ENCODE measurements at regions not wholly inside any gene's neighbourhood (a gene's known extent, or its start where the extent isn't known, plus 50 kb on each side); places are given as distances from the start of the nearest gene placed in this dataset.

DNA sequence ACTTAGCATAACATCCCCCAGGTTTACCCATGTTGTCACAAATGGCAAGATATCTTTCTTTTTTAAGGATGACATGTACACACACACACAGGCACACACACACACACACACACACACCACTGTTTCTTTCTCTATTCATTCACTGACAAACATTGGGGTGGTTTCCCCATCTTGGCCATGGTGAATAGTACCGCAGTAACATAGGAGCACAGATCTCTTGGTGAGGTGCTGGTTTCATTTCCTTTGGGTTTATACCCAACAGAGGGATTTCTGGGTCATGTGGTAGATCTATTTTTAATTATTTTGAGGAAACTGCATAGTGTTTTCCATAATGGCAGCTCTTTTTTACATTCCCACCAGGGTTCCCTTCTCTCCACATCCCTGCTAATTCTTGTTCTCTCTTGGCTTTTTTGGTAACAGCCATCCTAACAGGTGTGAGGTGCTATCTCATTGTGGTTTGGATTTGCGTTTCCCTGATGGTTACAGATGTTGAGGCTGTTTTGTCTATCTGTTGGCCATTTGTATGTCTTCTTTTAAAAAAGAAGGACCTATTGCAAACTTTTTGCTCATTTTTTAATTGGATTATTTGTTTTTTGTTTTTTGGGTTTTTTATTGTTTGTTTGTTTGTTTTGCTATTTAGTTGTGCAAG is 251.7 kb upstream of the IRS2 start:
- 66 to 80% (median 76%) methylated on average over 2 of the region's 2 CpGs for WGBS, 3 donors
- H3K4me1 ChIP-seq (ENCODE audit: control insufficient read depth in 3 of 3, insufficient read depth in 2 of 3, low read depth in 1 of 3, low read length in 2 of 3): no peaks in the 10 kb centered on the region
- DNase-seq: no peak
- no peak for FAIRE-seq
- no peaks in the 10 kb centered on the region for H3K9me3 ChIP-seq (ENCODE audit: control insufficient read depth in 2 of 2, insufficient read depth in 1 of 2, low read depth in 1 of 2, low read length in 1 of 2)
- H3K4me3 ChIP-seq (ENCODE audit: low read depth in 1 of 3, low read length in 3 of 3): no peak overlapping the region
- H3K36me3 ChIP-seq (ENCODE audit: control insufficient read depth in 3 of 3, insufficient read depth in 2 of 3, low read depth in 1 of 3, low read length in 3 of 3): no peaks in the 10 kb centered on the region
- no peak overlapping the region for H3K27ac ChIP-seq (ENCODE audit: low read depth in 1 of 3, low read length in 2 of 3)
- H3K27me3 ChIP-seq (ENCODE audit: control insufficient read depth in 3 of 3, insufficient read depth in 3 of 3, low read length in 3 of 3): no peaks in the 10 kb centered on the region

DNA sequence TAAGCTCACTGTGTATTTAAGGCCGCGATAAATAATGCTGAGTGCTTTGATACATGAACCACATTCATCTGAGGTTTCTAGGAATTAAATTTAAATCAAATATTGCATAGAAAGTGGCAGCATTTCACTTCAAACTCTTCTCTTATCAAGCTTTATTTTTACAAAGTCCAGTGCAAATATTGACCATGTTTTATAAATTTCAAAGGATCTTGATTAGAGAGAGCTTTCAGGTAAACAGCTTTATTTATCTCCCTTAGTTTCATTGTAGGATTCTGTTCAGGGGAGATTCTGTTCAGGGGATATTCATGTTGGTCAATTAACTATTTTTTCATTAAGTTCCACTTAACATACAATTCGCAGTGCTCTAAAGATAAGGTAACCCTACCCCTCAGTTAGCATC is 249.7 kb upstream of the IRS2 start:
- Histone ChIP-seq H3K36me3 (ENCODE audit: control insufficient read depth in 3 of 3, insufficient read depth in 2 of 3, low read depth in 1 of 3, low read length in 3 of 3) (no peaks in the 10 kb centered on the region), H3K27ac (ENCODE audit: low read depth in 1 of 3, low read length in 2 of 3) (no peak overlapping the region), H3K4me1 (ENCODE audit: control insufficient read depth in 3 of 3, insufficient read depth in 2 of 3, low read depth in 1 of 3, low read length in 2 of 3) (no peaks in the 10 kb centered on the region), H3K27me3 (ENCODE audit: control insufficient read depth in 3 of 3, insufficient read depth in 3 of 3, low read length in 3 of 3) (no peaks in the 10 kb centered on the region), H3K9me3 (ENCODE audit: control insufficient read depth in 2 of 2, insufficient read depth in 1 of 2, low read depth in 1 of 2, low read length in 1 of 2) (no peaks in the 10 kb centered on the region), H3K4me3 (ENCODE audit: low read depth in 1 of 3, low read length in 3 of 3) (no peak overlapping the region)
- no peak for DNase-seq
- 79 to 84% (median 79%) methylated on average over 3 of the region's 3 CpGs for WGBS, 3 donors
- no peak for FAIRE-seq

DNA sequence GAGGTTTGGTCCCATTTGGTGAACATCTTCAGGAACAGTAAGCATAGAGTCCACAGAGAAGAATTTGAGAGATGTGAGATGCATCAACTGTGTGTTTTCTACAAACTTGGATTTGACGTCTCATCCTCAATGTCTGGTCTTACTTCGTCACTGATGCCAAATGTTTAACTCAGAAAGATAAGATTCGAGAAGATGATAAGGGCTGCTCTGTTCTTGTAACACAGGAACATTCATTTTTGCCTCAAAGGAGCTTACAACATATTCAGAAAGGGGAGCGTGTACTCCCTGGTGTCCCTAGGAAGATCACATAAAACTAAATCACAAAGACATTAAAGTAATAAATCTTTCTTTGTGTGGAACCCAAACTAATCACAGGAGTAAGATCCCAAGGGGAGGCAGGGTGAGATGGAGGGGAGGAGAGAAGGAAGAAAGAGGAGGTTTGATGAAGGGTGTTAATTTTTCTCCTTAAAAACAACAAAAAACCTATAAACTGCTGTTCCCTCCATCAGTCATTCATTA is 247.7 kb upstream of the IRS2 start:
- 50 to 67% (median 59%) methylated on average over 4 of the region's 4 CpGs for WGBS, 3 donors
- no peaks in the 10 kb centered on the region for H3K9me3 ChIP-seq (ENCODE audit: control insufficient read depth in 2 of 2, insufficient read depth in 1 of 2, low read depth in 1 of 2, low read length in 1 of 2)
- H3K4me3 ChIP-seq (ENCODE audit: low read depth in 1 of 3, low read length in 3 of 3): no peak overlapping the region
- H3K4me1 ChIP-seq (ENCODE audit: control insufficient read depth in 3 of 3, insufficient read depth in 2 of 3, low read depth in 1 of 3, low read length in 2 of 3): no peaks in the 10 kb centered on the region
- H3K36me3 ChIP-seq (ENCODE audit: control insufficient read depth in 3 of 3, insufficient read depth in 2 of 3, low read depth in 1 of 3, low read length in 3 of 3): no peaks in the 10 kb centered on the region
- H3K27me3 ChIP-seq (ENCODE audit: control insufficient read depth in 3 of 3, insufficient read depth in 3 of 3, low read length in 3 of 3): no peaks in the 10 kb centered on the region
- no peak for FAIRE-seq
- no peak overlapping the region for H3K27ac ChIP-seq (ENCODE audit: low read depth in 1 of 3, low read length in 2 of 3)
- DNase-seq: no peak

- Histone ChIP-seq H3K4me1 (ENCODE audit: control insufficient read depth in 3 of 3, insufficient read depth in 2 of 3, low read depth in 1 of 3, low read length in 2 of 3) (no peaks in the 10 kb centered on the region), H3K9me3 (ENCODE audit: control insufficient read depth in 2 of 2, insufficient read depth in 1 of 2, low read depth in 1 of 2, low read length in 1 of 2) (no peaks in the 10 kb centered on the region), H3K36me3 (ENCODE audit: control insufficient read depth in 3 of 3, insufficient read depth in 2 of 3, low read depth in 1 of 3, low read length in 3 of 3) (no peaks in the 10 kb centered on the region), H3K27me3 (ENCODE audit: control insufficient read depth in 3 of 3, insufficient read depth in 3 of 3, low read length in 3 of 3) (no peaks in the 10 kb centered on the region), H3K4me3 (ENCODE audit: low read depth in 1 of 3, low read length in 3 of 3) (no peak overlapping the region), H3K27ac (ENCODE audit: low read depth in 1 of 3, low read length in 2 of 3) (no peak overlapping the region)
- 57 to 64% (median 58%) methylated on average over 5 of the region's 5 CpGs for WGBS, 3 donors
- DNase-seq (no peak), FAIRE-seq (no peak)
These were observed 246.6 kb upstream of the IRS2 start for GRCh38 chr13:110032969-110033368.

- no peaks in the 10 kb centered on the region for H3K27me3 ChIP-seq (ENCODE audit: control insufficient read depth in 3 of 3, insufficient read depth in 3 of 3, low read length in 3 of 3)
- DNase-seq (no peak), FAIRE-seq (no peak)
- no peak overlapping the region for H3K4me3 ChIP-seq (ENCODE audit: low read depth in 1 of 3, low read length in 3 of 3)
- no peaks in the 10 kb centered on the region for H3K36me3 ChIP-seq (ENCODE audit: control insufficient read depth in 3 of 3, insufficient read depth in 2 of 3, low read depth in 1 of 3, low read length in 3 of 3)
- H3K27ac ChIP-seq (ENCODE audit: low read depth in 1 of 3, low read length in 2 of 3): no peak overlapping the region
- no peaks in the 10 kb centered on the region for H3K9me3 ChIP-seq (ENCODE audit: control insufficient read depth in 2 of 2, insufficient read depth in 1 of 2, low read depth in 1 of 2, low read length in 1 of 2)
- H3K4me1 ChIP-seq (ENCODE audit: control insufficient read depth in 3 of 3, insufficient read depth in 2 of 3, low read depth in 1 of 3, low read length in 2 of 3): no peaks in the 10 kb centered on the region
- WGBS, 3 donors: 63 to 68% (median 66%) methylated on average over 7 of the region's 7 CpGs
These were observed 244.1 kb upstream of the IRS2 start for GRCh38 chr13:110030394-110030928.

- Histone ChIP-seq H3K4me1 (ENCODE audit: control insufficient read depth in 3 of 3, insufficient read depth in 2 of 3, low read depth in 1 of 3, low read length in 2 of 3) (no peaks in the 10 kb centered on the region), H3K4me3 (ENCODE audit: low read depth in 1 of 3, low read length in 3 of 3) (no peak overlapping the region), H3K27me3 (ENCODE audit: control insufficient read depth in 3 of 3, insufficient read depth in 3 of 3, low read length in 3 of 3) (no peaks in the 10 kb centered on the region), H3K27ac (ENCODE audit: low read depth in 1 of 3, low read length in 2 of 3) (no peak overlapping the region), H3K36me3 (ENCODE audit: control insufficient read depth in 3 of 3, insufficient read depth in 2 of 3, low read depth in 1 of 3, low read length in 3 of 3) (no peaks in the 10 kb centered on the region), H3K9me3 (ENCODE audit: control insufficient read depth in 2 of 2, insufficient read depth in 1 of 2, low read depth in 1 of 2, low read length in 1 of 2) (no peaks in the 10 kb centered on the region)
- DNase-seq: no peak
- 78 to 81% (median 80%) methylated on average over 7 of the region's 7 CpGs for WGBS, 3 donors
- no peak for FAIRE-seq
These were observed 242.6 kb upstream of the IRS2 start for GRCh38 chr13:110028838-110029621.

DNA sequence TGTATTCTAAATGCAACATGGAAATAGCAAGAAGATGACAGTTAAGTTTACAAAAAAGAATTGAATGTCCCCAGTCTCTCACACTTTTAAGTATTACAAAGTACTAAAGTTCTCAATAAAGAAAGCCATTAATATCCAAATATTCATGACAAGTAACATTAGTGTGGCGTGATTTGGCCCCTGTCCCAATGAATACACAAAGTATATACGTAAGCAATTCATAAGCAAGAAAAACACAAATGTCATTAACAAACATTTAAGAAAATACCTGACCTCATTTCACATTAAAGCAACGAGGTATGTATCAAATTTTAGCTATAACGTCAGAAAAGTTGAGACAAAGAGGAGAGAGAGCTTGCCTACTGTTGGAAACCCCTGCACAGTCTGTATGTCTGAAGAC is 241.9 kb upstream of the IRS2 start:
- no peaks in the 10 kb centered on the region for H3K4me1 ChIP-seq (ENCODE audit: control insufficient read depth in 3 of 3, insufficient read depth in 2 of 3, low read depth in 1 of 3, low read length in 2 of 3)
- H3K4me3 ChIP-seq (ENCODE audit: low read depth in 1 of 3, low read length in 3 of 3): no peak overlapping the region
- FAIRE-seq: no peak
- H3K36me3 ChIP-seq (ENCODE audit: control insufficient read depth in 3 of 3, insufficient read depth in 2 of 3, low read depth in 1 of 3, low read length in 3 of 3): no peaks in the 10 kb centered on the region
- WGBS, 3 donors: 56 to 64% (median 60%) methylated on average over 4 of the region's 4 CpGs
- H3K27ac ChIP-seq (ENCODE audit: low read depth in 1 of 3, low read length in 2 of 3): no peak overlapping the region
- DNase-seq: no peak
- H3K27me3 ChIP-seq (ENCODE audit: control insufficient read depth in 3 of 3, insufficient read depth in 3 of 3, low read length in 3 of 3): peaks cover 0 to 3% (median 0%) of the 10 kb centered on the region in 3 donors
- no peaks in the 10 kb centered on the region for H3K9me3 ChIP-seq (ENCODE audit: control insufficient read depth in 2 of 2, insufficient read depth in 1 of 2, low read depth in 1 of 2, low read length in 1 of 2)

- no peak overlapping the region for H3K27ac ChIP-seq (ENCODE audit: low read depth in 1 of 3, low read length in 2 of 3)
- 70 to 80% (median 74%) methylated on average over 8 of the region's 8 CpGs for WGBS, 3 donors
- H3K27me3 ChIP-seq (ENCODE audit: control insufficient read depth in 3 of 3, insufficient read depth in 3 of 3, low read length in 3 of 3): peaks cover 0 to 3% (median 0%) of the 10 kb centered on the region in 3 donors
- FAIRE-seq: no peak
- DNase-seq: no peak
- H3K4me1 ChIP-seq (ENCODE audit: control insufficient read depth in 3 of 3, insufficient read depth in 2 of 3, low read depth in 1 of 3, low read length in 2 of 3): no peaks in the 10 kb centered on the region
- no peaks in the 10 kb centered on the region for H3K9me3 ChIP-seq (ENCODE audit: control insufficient read depth in 2 of 2, insufficient read depth in 1 of 2, low read depth in 1 of 2, low read length in 1 of 2)
- H3K36me3 ChIP-seq (ENCODE audit: control insufficient read depth in 3 of 3, insufficient read depth in 2 of 3, low read depth in 1 of 3, low read length in 3 of 3): no peaks in the 10 kb centered on the region
- no peak overlapping the region for H3K4me3 ChIP-seq (ENCODE audit: low read depth in 1 of 3, low read length in 3 of 3)
These were observed 241.3 kb upstream of the IRS2 start for GRCh38 chr13:110027470-110028240.
